HL-60 (cell line): ENCODE measurements at regions not wholly inside any gene's neighbourhood (a gene's known extent, or its start where the extent isn't known, plus 50 kb on each side); places are given as distances from the start of the nearest gene placed in this dataset.

Experiments used
- SPI1 ChIP-seq: IDR thresholded peaks from 2 replicates; pipeline ENCODE4 v1.6.1; 2012; ENCODE audit warnings: low read depth, mild to moderate bottlenecking, borderline replicate concordance
- TF ChIP-seq, protein P1 (sequence below): IDR thresholded peaks from one replicate; pipeline ENCODE4 v1.5.1; 2011; ENCODE audit warnings: low read length, control low read depth, inconsistent platforms; ENCODE audit not compliant: insufficient read depth
- TF ChIP-seq, protein P2 (sequence below): IDR thresholded peaks from 2 replicates; pipeline ENCODE4 v1.6.1; 2012; ENCODE audit warnings: low read depth; ENCODE audit not compliant: insufficient replicate concordance

- TF ChIP-seq, protein P1, sequence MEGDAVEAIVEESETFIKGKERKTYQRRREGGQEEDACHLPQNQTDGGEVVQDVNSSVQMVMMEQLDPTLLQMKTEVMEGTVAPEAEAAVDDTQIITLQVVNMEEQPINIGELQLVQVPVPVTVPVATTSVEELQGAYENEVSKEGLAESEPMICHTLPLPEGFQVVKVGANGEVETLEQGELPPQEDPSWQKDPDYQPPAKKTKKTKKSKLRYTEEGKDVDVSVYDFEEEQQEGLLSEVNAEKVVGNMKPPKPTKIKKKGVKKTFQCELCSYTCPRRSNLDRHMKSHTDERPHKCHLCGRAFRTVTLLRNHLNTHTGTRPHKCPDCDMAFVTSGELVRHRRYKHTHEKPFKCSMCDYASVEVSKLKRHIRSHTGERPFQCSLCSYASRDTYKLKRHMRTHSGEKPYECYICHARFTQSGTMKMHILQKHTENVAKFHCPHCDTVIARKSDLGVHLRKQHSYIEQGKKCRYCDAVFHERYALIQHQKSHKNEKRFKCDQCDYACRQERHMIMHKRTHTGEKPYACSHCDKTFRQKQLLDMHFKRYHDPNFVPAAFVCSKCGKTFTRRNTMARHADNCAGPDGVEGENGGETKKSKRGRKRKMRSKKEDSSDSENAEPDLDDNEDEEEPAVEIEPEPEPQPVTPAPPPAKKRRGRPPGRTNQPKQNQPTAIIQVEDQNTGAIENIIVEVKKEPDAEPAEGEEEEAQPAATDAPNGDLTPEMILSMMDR, result no peak
- TF ChIP-seq SPI1, result no peak
- TF ChIP-seq, protein P2, sequence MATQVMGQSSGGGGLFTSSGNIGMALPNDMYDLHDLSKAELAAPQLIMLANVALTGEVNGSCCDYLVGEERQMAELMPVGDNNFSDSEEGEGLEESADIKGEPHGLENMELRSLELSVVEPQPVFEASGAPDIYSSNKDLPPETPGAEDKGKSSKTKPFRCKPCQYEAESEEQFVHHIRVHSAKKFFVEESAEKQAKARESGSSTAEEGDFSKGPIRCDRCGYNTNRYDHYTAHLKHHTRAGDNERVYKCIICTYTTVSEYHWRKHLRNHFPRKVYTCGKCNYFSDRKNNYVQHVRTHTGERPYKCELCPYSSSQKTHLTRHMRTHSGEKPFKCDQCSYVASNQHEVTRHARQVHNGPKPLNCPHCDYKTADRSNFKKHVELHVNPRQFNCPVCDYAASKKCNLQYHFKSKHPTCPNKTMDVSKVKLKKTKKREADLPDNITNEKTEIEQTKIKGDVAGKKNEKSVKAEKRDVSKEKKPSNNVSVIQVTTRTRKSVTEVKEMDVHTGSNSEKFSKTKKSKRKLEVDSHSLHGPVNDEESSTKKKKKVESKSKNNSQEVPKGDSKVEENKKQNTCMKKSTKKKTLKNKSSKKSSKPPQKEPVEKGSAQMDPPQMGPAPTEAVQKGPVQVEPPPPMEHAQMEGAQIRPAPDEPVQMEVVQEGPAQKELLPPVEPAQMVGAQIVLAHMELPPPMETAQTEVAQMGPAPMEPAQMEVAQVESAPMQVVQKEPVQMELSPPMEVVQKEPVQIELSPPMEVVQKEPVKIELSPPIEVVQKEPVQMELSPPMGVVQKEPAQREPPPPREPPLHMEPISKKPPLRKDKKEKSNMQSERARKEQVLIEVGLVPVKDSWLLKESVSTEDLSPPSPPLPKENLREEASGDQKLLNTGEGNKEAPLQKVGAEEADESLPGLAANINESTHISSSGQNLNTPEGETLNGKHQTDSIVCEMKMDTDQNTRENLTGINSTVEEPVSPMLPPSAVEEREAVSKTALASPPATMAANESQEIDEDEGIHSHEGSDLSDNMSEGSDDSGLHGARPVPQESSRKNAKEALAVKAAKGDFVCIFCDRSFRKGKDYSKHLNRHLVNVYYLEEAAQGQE, result no peak
Observed at GRCh38 chr13:32949820-32950219, 66.4 kb upstream of the KL start.
